A549 (cell line): ENCODE measurements at regions not wholly inside any gene's neighbourhood (a gene's known extent, or its start where the extent isn't known, plus 50 kb on each side); places are given as distances from the start of the nearest gene placed in this dataset.
"Not testable (repeated sequence)": the region's sequence is repeated elsewhere in the genome, so short reads cannot be mapped to it uniquely, and the experiment has no call there.

Source experiments
- ATAC-seq, 2 experiments: fragments of 200-7000 bp in 1 of 2; fragments of >200 bp in 1 of 2; cut with Nextera tagmentation in 1 of 2; cut with Tn5 transposase in 1 of 2; 3 replicates each; pipeline versions ENCODE4 v1.8.0 to v1.9.1; 2018 to 2020; ENCODE audit warnings: mild to moderate bottlenecking in 1 of 2, moderate library complexity in 1 of 2
- CTCF ChIA-PET: fragments of 300-600 bp; sonication (Branson Sonifier 250); formaldehyde crosslinking; extraction: SDS; loops from one replicate; lab custom pipeline; 2021; ENCODE audit warnings: antibody characterized with exemption, inconsistent platforms; lab: Yijun Ruan, JAX
- POLR2A ChIA-PET: fragments of 350-600 bp; formaldehyde crosslinking; extraction: SDS; loops from one replicate; lab custom pipeline; 2021; ENCODE audit warnings: antibody characterized with exemption, inconsistent platforms; lab: Yijun Ruan, JAX
- DNase-seq, 2 experiments: peaks; one replicate each; pipeline versions ENCODE4 v3.0.0 to v3.0.0-alpha.2; 2011 to 2016; ENCODE audit warnings: low read depth in 1 of 2, low spot score in 1 of 2
- FAIRE-seq: peaks from 2 replicates; lab custom pipeline; 2011; peaks lifted over from hg19 to GRCh38; lab: Jason Lieb, UNC
- H3K27ac ChIP-seq, 2 experiments: fragments of >200 bp; sonication (Bioruptor Twin); formaldehyde crosslinking; 3 replicates each; pipeline ENCODE4 v1.5.1; 2016 to 2017
- H3K4me1 ChIP-seq: fragments of >200 bp; sonication (Bioruptor Twin); formaldehyde crosslinking; 3 replicates; pipeline ENCODE4 v1.6.1; 2016
- H3K4me2 ChIP-seq: fragments of >200 bp; sonication (Bioruptor Twin); formaldehyde crosslinking; 3 replicates; pipeline ENCODE4 v1.6.1; 2016
- H3K4me3 ChIP-seq: fragments of >200 bp; sonication (Bioruptor Twin); formaldehyde crosslinking; 3 replicates; pipeline ENCODE4 v1.5.1; 2016
- H3K9me3 ChIP-seq: fragments of >200 bp; sonication (Bioruptor Twin); formaldehyde crosslinking; 3 replicates; pipeline ENCODE4 v1.6.1; 2016
- BHLHE40 ChIP-seq: IDR thresholded peaks from 2 replicates; pipeline ENCODE4 v1.6.1; 2012; ENCODE audit warnings: low read depth, low read length, inconsistent platforms
- CBX2 ChIP-seq: fragments of 200-600 bp; sonication (generic); IDR thresholded peaks from 2 replicates; pipeline ENCODE4 v1.6.1; 2016; ENCODE audit warnings: low read depth, mild to moderate bottlenecking, borderline replicate concordance
- CBX8 ChIP-seq: fragments of 200-600 bp; sonication (generic); IDR thresholded peaks from 2 replicates; pipeline ENCODE4 v1.6.1; 2016
- EHF ChIP-seq: fragments of 250-450 bp; sonication (Bioruptor Pico); IDR thresholded peaks from 2 replicates; pipeline ENCODE4 v1.5.0; 2020; ENCODE audit warnings: mild to moderate bottlenecking
- ELK1 ChIP-seq: fragments of 150-350 bp; IDR thresholded peaks from 2 replicates; pipeline ENCODE4 v1.6.1; 2014; ENCODE audit warnings: low read depth, mild to moderate bottlenecking, low read length
- MAFK ChIP-seq: fragments of 450-650 bp; IDR thresholded peaks from 2 replicates; pipeline ENCODE4 v1.6.1; 2014; ENCODE audit not compliant: partially characterized antibody
- NPAS2 ChIP-seq: fragments of 250-450 bp; sonication (Bioruptor Pico); IDR thresholded peaks from 2 replicates; pipeline ENCODE4 v1.8.0; 2022; ENCODE audit warnings: mild to moderate bottlenecking, moderate library complexity, borderline replicate concordance
- RFX5 ChIP-seq: fragments of 450-650 bp; IDR thresholded peaks from 2 replicates; pipeline ENCODE4 v1.7.1; 2014; ENCODE audit warnings: antibody characterized with exemption, mild to moderate bottlenecking, moderate library complexity
- RNF2 ChIP-seq: fragments of 200-600 bp; sonication (generic); IDR thresholded peaks from 2 replicates; pipeline ENCODE4 v1.6.1; 2016; ENCODE audit warnings: low read depth, mild to moderate bottlenecking, antibody characterized with exemption, moderate library complexity, borderline replicate concordance
- ZFP36 ChIP-seq: fragments of 450-650 bp; IDR thresholded peaks from 2 replicates; pipeline ENCODE4 v1.6.1; 2014; ENCODE audit warnings: borderline replicate concordance; ENCODE audit not compliant: partially characterized antibody
- WGBS: methylation state at CpG from one replicate; pipeline ENCODE4 v1.1.6; 2017; ENCODE audit errors: missing lambda C conversion rate; 5-methylcytosine and 5-hydroxymethylcytosine counted together

GRCh38 chrX:90575155-90575554 is 653.4 kb downstream of the TGIF2LX start:
- H3K4me1 ChIP-seq, FAIRE-seq, H3K4me3 ChIP-seq, POLR2A ChIA-PET, DNase-seq, H3K9me3 ChIP-seq, ATAC-seq, CTCF ChIA-PET, H3K4me2 ChIP-seq, H3K27ac ChIP-seq: not testable (repeated sequence)
- 0% methylated on average over 2 of the region's 4 CpGs for WGBS

DNA sequence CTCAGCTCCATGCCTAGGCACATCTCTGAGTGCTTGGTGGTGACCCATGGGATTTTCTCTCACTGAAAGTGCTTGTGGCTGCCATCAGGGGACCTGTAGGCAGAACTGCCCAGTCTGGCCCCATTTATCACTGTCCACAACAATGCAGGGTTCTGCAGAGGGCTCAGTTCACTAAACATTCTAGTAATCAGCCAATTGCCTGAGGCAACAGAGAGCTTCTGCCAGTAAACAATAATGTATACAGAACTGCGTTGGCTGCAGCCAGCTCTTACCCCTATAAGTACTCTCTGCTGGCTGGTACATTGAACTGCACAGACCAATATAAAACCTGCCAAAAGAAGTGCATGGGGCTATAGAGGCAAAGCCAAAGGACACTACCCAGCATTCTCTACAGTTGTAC is 680.2 kb downstream of the TGIF2LX start:
- not testable (repeated sequence) for FAIRE-seq, ATAC-seq
- WGBS, result 0% methylated on average over 1 of the region's 1 CpG

GRCh38 chrX:90605736-90606135 is 684.0 kb downstream of the TGIF2LX start:
- FAIRE-seq, result peak; percentile 93

More for the DNA sequence above, 680.2 kb downstream of the TGIF2LX start:
- H3K4me1 ChIP-seq, H3K9me3 ChIP-seq, H3K4me3 ChIP-seq, POLR2A ChIA-PET, DNase-seq, CTCF ChIA-PET, H3K27ac ChIP-seq, H3K4me2 ChIP-seq: not testable (repeated sequence)

DNA sequence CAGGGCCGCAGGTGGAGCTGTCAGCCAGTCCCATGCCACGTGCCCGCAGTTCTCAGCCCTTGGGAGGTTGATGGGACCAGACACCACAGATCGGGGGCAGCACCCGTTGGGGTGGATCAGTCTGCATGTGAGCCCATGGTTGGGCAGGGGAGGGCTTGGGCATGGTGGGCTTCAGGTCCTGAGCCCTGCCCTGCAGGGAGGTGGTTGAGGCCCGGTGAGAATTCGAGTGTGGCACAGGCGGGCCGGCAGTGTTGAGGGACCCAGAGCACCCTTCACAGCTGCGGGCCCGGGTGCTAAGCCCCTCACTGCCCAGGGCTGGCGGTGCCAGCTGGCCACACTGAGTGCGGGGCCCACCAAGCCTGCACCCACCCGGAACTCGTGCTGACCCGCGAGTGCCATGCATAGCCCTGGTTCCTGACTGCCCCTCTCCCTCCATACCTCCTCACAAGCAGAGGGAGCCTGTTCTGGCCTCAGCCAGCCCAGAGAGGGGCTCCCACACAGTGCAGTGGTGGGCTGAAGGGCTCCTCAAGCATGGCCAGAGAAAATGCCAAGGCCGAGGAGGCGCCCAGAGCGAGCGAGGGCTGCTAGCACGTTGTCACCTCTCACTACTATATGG is 696.1 kb downstream of the TGIF2LX start:
- Histone ChIP-seq H3K4me2 (no peak overlapping the region), H3K4me3 (no peak overlapping the region), H3K9me3 (no peaks in the 10 kb centered on the region), H3K4me1 (no peaks in the 10 kb centered on the region), H3K27ac (no peak overlapping the region)
- CTCF ChIA-PET, result no interaction called here
- DNase-seq, result no peak
- WGBS, result 9% methylated on average over 6 of the region's 22 CpGs
- no peak for ATAC-seq
- FAIRE-seq, result no peak
- no peak for TF ChIP-seq MAFK
- no peak for TF ChIP-seq BHLHE40
- TF ChIP-seq ELK1, result no peak
- TF ChIP-seq EHF (CRISPR knock-in tag), result no peak
- TF ChIP-seq RFX5, result no peak
- no peak for TF ChIP-seq ZFP36
- no peak for TF ChIP-seq NPAS2 (CRISPR knock-in tag)
- no peak for TF ChIP-seq CBX2
- TF ChIP-seq CBX8, result no peak
- no peak for TF ChIP-seq RNF2
- POLR2A ChIA-PET, result no interaction called here

More at GRCh38 chrX:90605736-90606135, 684.0 kb downstream of the TGIF2LX start:
- ATAC-seq, H3K9me3 ChIP-seq, POLR2A ChIA-PET, CTCF ChIA-PET, H3K4me3 ChIP-seq, H3K27ac ChIP-seq, DNase-seq, H3K4me2 ChIP-seq, H3K4me1 ChIP-seq: not testable (repeated sequence)
- 0% methylated on average over 2 of the region's 2 CpGs for WGBS

- H3K4me2 ChIP-seq, CTCF ChIA-PET, FAIRE-seq, DNase-seq, POLR2A ChIA-PET, H3K4me1 ChIP-seq, H3K9me3 ChIP-seq, H3K4me3 ChIP-seq, ATAC-seq, H3K27ac ChIP-seq: not testable (repeated sequence)
- 17% methylated on average over 2 of the region's 5 CpGs for WGBS
Measured at GRCh38 chrX:90665161-90665560, 743.5 kb downstream of the TGIF2LX start.

- DNase-seq, H3K4me1 ChIP-seq, H3K9me3 ChIP-seq, CTCF ChIA-PET, FAIRE-seq, H3K27ac ChIP-seq, H3K4me3 ChIP-seq, H3K4me2 ChIP-seq, POLR2A ChIA-PET, ATAC-seq: not testable (repeated sequence)
- WGBS, result 0% methylated on average over 2 of the region's 17 CpGs
Measured at GRCh38 chrX:90713552-90713951, 721.1 kb upstream of the PABPC5 start.

DNA sequence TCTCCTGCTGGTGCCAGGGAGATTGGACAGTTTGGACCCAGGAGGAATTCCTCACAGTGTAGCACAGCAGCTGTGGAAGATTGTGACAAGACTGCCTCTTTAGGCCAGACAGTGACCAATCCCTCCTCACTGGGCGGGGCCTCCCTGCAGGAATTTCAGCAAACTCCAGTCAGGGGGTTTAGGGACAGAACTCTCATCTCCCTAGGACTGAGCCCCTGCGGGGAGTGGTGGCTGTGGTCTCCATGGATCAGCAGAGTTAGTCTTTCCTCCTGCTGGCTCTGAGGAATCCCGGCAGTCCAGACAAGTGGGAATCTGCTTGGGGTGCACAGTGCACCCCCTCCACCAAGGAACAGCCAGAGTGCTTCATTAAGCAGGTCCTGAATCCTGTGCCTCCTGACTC is 697.1 kb upstream of the PABPC5 start:
- CTCF ChIA-PET, H3K9me3 ChIP-seq, ATAC-seq, H3K4me1 ChIP-seq, H3K4me3 ChIP-seq, FAIRE-seq, POLR2A ChIA-PET, H3K4me2 ChIP-seq, DNase-seq, H3K27ac ChIP-seq: not testable (repeated sequence)
- WGBS, result 0% methylated on average over 1 of the region's 3 CpGs

GRCh38 chrX:90757619-90758018 is 677.0 kb upstream of the PABPC5 start:
- FAIRE-seq, POLR2A ChIA-PET, CTCF ChIA-PET, H3K9me3 ChIP-seq, H3K4me2 ChIP-seq, H3K27ac ChIP-seq, DNase-seq, H3K4me3 ChIP-seq, H3K4me1 ChIP-seq, ATAC-seq: not testable (repeated sequence)
- 64% methylated on average over 3 of the region's 3 CpGs for WGBS

- FAIRE-seq, H3K4me3 ChIP-seq, ATAC-seq, H3K4me2 ChIP-seq, H3K9me3 ChIP-seq, DNase-seq, CTCF ChIA-PET, POLR2A ChIA-PET, H3K4me1 ChIP-seq, H3K27ac ChIP-seq: not testable (repeated sequence)
- WGBS, result 18% methylated on average over 8 of the region's 15 CpGs
Measured at GRCh38 chrX:90765482-90765881, 669.2 kb upstream of the PABPC5 start.
